Mucosa of rectum (tissue), 2 donors: ENCODE measurements at regions not wholly inside any gene's neighbourhood (a gene's known extent, or its start where the extent isn't known, plus 50 kb on each side); places are given as distances from the start of the nearest gene placed in this dataset.

Source experiments
- H3K27ac ChIP-seq, 2 donors: one replicate each; pipeline ENCODE4 v1.7.0; 2013; ENCODE audit warnings: inconsistent platforms in 2 of 2, low read depth in 2 of 2, low read length in 2 of 2
- H3K27me3 ChIP-seq, 2 donors: one replicate each; pipeline ENCODE4 v1.7.0; 2013; ENCODE audit warnings: low read length in 2 of 2; ENCODE audit not compliant: control insufficient read depth in 2 of 2, insufficient read depth in 2 of 2
- H3K36me3 ChIP-seq, 2 donors: one replicate each; pipeline ENCODE4 v1.7.0; 2013; ENCODE audit warnings: low read length in 2 of 2; ENCODE audit not compliant: control insufficient read depth in 2 of 2, insufficient read depth in 2 of 2
- H3K4me1 ChIP-seq, 2 donors: one replicate each; pipeline ENCODE4 v1.7.0; 2013; ENCODE audit warnings: low read length in 2 of 2, mild to moderate bottlenecking in 1 of 2; ENCODE audit not compliant: control insufficient read depth in 2 of 2, insufficient read depth in 2 of 2
- H3K4me3 ChIP-seq, 2 donors: one replicate each; pipeline ENCODE4 v1.7.0; 2013; ENCODE audit warnings: low read length in 2 of 2
- H3K9ac ChIP-seq, 2 donors: one replicate each; pipeline ENCODE4 v1.7.0; 2013; ENCODE audit warnings: low read length in 2 of 2, low read depth in 1 of 2, mild to moderate bottlenecking in 1 of 2
- H3K9me3 ChIP-seq, 2 donors: one replicate each; pipeline ENCODE4 v1.7.0; 2013; ENCODE audit warnings: low read length in 2 of 2; ENCODE audit not compliant: control insufficient read depth in 2 of 2
- donor health status: healthy.
- donor health status: Normal muscosa, but diverticular disease.

DNA sequence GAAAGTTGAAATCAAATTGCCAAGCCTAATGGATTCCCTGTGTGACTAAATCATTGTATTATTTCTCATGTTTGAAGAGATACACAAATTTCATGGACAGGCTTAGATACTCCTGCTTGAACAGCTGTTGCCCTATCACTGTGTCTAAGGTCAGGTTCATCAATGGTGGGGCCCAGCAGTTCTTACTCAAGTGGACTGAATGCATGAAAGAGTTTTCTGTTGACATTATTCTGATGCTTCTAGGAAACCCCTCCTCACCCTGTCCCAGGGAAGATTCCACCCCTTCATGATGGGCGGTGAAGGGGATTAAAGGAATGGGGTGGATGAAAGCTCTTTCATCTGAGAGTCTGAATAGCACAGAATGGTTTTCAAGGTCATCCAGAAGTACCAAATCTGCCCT is 148.8 kb downstream of the INO80D start:
- H3K36me3 ChIP-seq = no peaks in the 10 kb centered on the region
- peaks cover 0 to 5% of the 10 kb centered on the region in 2 donors for H3K4me1 ChIP-seq

DNA sequence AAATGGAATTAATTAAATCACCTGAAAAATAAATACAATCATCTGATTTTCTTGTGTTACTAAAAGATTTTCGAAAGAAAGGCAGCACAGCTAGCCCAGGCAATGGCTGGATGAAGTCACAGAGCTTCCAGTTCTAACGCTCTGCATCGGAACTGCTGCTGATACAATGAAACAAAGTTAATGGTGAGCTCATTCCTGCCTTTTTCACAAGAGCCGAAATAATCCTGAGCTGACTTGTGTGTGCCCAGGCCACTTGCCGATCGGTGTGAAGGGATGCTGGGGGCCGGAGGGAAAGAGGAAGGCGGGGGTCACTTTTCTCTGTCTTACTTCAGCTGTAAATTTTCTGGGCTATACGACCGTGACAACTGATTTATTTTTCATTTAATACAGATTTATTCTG is 149.5 kb downstream of the INO80D start:
- peaks cover 0 to 5% of the 10 kb centered on the region in 2 donors for H3K4me1 ChIP-seq
- H3K4me3 ChIP-seq = no peak overlapping the region
- no peak overlapping the region for H3K9ac ChIP-seq
- no peaks in the 10 kb centered on the region for H3K36me3 ChIP-seq
- H3K27me3 ChIP-seq = no peaks in the 10 kb centered on the region
- no peaks in the 10 kb centered on the region for H3K9me3 ChIP-seq
- no peak overlapping the region for H3K27ac ChIP-seq

More for the DNA sequence above, 148.8 kb downstream of the INO80D start:
- Histone ChIP-seq H3K9me3 (no peaks in the 10 kb centered on the region), H3K9ac (no peak overlapping the region), H3K27ac (no peak overlapping the region), H3K27me3 (no peaks in the 10 kb centered on the region), H3K4me3 (no peak overlapping the region)

DNA sequence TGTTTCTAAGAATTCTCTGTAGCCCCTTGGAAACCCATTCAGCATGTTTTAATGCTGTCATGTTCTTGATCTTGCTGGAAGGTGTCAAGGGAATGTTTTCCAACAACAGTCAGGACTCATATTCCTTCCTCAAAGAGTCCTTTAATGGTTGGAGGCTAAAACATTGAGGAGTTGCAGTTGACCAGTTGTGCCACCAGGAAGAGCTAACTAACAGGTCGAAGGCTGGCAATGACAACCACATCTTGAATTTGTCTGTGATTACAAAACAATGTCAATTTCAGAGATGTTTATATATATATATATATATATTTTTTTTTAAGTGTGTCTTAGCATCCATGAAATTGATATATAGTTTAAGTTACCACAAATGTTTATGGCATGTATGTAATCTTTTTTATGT is 151.5 kb downstream of the INO80D start:
- Histone ChIP-seq H3K4me3 (no peak overlapping the region), H3K27ac (no peak overlapping the region), H3K9me3 (no peaks in the 10 kb centered on the region), H3K4me1 (peaks cover 6 to 9% of the 10 kb centered on the region in 2 donors), H3K36me3 (no peaks in the 10 kb centered on the region), H3K9ac (no peak overlapping the region), H3K27me3 (no peaks in the 10 kb centered on the region)

DNA sequence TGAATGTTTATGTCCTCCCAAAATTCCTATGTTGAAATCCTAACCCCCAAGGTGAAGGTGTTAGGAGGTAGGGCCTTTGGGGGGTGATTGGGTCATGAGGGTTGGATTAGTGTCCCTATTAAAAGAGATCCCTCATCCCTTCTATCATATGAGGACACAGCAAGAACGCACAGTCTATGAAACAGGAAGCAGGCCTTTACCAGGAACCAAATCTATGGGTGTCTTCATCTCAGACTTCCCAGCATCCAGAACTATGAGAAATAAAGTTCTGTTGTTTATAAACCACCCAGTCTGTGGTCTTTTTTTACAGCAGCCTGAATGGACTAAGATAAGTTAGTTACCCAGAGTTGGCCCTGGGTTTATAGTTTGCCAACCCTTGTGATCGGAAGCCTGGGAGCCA is 153.1 kb downstream of the INO80D start:
- Histone ChIP-seq H3K9me3 (no peaks in the 10 kb centered on the region), H3K4me1 (peaks cover 9% of the 10 kb centered on the region in 2 donors), H3K36me3 (no peaks in the 10 kb centered on the region), H3K4me3 (no peak overlapping the region), H3K27ac (no peak overlapping the region), H3K27me3 (no peaks in the 10 kb centered on the region), H3K9ac (no peak overlapping the region)

DNA sequence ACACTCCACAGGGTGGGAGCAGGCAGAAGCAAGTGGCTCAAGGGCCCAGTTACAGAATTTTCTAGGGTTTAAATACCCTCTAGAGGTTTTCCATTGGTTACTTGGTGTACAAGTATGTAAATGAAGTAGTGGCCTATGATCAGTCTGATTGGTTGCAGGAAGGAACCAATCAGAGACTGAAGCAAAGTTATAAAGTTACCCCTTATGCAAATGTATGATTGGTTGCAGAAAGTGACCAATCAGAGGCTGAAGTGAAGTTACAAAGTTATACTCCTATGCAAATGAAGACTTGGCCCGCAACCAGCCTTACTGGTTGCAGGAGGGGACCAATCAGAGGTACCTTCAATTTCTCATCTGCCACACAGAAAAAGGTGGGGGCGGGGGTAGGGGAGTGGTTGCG is 154.6 kb downstream of the INO80D start:
- Histone ChIP-seq H3K9me3 (no peaks in the 10 kb centered on the region), H3K4me1 (peaks cover 9% of the 10 kb centered on the region in 2 donors), H3K4me3 (no peak overlapping the region), H3K36me3 (no peaks in the 10 kb centered on the region), H3K27ac (no peak overlapping the region), H3K27me3 (peaks cover 0 to 3% of the 10 kb centered on the region in 2 donors), H3K9ac (no peak overlapping the region)

DNA sequence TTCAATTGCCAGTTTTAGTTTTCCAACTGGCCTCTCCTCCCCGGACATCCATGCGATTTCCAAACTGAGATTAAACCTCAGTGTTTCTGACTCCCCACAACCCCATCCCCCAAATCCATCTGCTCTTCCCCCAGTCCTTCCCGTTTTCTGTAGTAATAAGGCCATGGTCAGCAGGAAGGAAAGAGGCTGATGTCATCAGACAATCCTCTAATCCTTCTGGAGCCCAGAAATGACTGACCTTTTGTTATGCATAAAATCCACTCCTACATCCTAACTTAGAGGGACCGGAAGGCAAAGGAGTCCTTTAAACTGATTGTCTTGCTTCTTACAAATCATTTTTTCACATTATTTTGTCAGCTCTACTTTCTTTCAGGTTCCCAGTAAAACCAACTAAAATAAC is 155.8 kb downstream of the INO80D start:
- H3K36me3 ChIP-seq = no peaks in the 10 kb centered on the region
- H3K27ac ChIP-seq = peak overlapping the region; percentile 40 to 69
- H3K9ac ChIP-seq = peak overlapping the region in 1 of 2 donors; percentile 5
- H3K4me3 ChIP-seq = no peak overlapping the region
- H3K27me3 ChIP-seq = peaks cover 0 to 3% of the 10 kb centered on the region in 2 donors
- H3K4me1 ChIP-seq = peaks cover 12% of the 10 kb centered on the region in 2 donors
- no peaks in the 10 kb centered on the region for H3K9me3 ChIP-seq

DNA sequence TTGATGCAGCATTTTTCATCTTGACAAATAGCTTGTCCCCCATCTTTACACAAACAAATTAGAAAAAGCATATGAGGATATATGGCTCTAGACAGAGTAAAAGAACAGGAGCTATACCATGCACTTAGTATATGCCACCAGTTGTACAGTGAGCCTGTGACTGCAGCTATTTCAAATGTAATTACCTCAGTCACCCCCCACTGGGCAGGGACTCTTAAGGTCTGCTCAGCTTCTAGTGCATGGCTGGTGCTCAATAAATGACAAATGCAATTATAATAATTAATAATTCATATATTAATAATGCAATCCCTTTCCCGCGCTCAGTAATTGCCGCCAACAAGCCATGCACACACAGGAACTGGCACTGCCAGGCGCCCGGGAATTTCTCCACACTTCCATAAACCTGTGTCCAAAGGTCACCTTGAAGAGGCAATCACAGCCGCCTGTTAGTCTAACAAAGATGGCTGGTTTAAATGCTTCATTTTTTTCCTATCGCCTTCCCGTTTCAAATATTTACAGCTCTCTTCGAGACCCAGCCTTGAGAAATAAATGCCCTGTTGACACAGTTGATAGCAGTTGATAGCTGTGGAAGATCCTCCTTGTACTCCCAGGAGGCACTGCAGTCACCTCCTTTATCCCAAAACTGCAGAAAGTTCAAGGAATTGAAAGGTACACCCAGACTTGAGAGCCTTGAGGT is 156.6 kb downstream of the INO80D start:
- Histone ChIP-seq H3K27ac (peak overlapping the region; percentile 40 to 69), H3K4me3 (peak overlapping the region; percentile 36 to 38), H3K4me1 (peaks cover 12% of the 10 kb centered on the region in 2 donors), H3K27me3 (peaks cover 0 to 3% of the 10 kb centered on the region in 2 donors), H3K9me3 (no peaks in the 10 kb centered on the region), H3K36me3 (no peaks in the 10 kb centered on the region), H3K9ac (peak overlapping the region in 1 of 2 donors; percentile 5)

DNA sequence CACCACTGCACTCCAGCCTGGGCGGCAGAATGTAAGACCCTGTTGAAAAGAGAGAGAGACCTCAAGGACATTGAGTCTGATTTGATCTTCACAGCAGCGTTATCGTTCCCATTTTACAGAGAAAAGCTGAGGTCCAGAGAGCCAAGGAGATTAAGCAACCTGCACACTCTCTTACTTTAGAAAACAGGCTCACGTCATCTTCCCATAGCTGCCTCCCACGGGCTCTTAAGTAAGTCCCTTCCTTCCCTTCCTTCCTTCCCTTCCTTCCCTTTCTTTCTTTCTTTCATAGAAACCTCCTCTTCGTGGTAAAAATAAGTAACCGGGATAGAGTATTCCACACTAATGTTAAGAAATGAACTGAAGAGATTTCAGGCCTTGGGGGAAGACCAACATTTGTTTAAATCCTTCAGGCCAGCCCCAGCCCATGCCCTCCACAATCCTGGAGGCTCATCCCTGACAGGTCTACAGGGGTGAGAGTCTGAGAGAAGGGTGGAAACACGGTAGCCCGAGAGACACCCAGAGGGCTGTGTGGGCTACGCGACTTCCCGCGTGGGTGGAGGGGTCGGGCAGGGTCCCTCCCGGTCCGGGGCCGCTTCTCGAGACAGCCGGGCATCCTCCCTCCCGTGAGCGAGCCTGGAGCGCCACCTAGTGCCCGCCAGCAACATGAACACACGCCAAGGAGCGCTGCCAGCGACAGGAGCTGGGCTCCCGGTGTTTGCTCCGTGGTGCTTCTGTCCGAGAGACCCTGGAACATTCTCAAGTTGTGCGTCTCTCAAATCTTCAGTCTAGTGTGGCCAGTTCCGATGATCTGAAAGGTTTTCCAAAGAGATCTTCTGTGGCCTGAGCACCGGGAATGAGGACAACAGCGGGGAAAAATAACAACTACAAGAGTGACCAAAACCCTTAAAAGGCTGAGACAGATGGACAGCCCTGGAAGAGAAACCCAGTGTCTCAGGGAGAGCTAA is 160.3 kb downstream of the INO80D start:
- no peaks in the 10 kb centered on the region for H3K36me3 ChIP-seq
- no peaks in the 10 kb centered on the region for H3K9me3 ChIP-seq
- peaks cover 7 to 12% of the 10 kb centered on the region in 2 donors for H3K4me1 ChIP-seq
- peaks cover 0 to 3% of the 10 kb centered on the region in 2 donors for H3K27me3 ChIP-seq
- peak overlapping the region in 1 of 2 donors; percentile 21 for H3K4me3 ChIP-seq
- H3K9ac ChIP-seq = no peak overlapping the region
- H3K27ac ChIP-seq = no peak overlapping the region

DNA sequence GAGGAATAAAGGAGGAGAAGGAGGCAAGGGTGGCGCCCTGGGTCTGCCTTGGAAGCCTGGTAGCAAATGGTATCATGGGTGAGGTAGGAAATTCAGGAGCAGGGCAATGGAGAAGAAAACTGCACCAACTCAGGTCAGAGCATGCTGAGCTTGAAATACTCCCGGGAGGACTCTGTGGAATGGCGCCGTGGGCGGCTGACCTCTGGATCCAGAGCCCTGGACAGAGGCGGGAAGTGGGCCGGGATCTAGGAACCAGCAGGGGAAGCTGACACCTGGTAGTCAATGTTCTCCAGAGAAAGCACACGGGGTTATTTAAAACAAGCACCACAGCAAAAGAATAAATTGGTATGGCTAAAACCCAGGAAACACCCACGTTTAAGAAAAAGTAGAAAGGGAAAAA is 161.3 kb downstream of the INO80D start:
- Histone ChIP-seq H3K27me3 (peaks cover 0 to 3% of the 10 kb centered on the region in 2 donors), H3K27ac (no peak overlapping the region)

DNA sequence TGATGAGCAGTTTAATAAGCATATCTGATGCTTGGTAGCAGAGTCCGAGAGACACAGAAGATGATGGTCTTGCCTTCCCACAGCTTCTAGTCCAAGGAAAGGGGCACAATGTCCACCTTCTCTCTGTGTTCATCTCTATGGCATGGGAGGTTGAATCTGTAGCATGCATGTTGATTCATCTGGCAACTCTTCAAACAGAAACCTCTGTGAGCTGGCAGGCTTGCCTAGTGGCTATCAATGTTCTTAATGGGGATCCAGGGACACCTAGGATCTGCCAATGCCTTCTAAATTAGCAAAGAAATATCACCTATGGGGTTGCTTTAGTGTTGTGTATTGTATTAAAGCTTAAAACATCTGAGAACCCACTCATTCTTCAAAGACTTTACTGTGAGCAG is 170.8 kb downstream of the INO80D start:
- no peak overlapping the region for H3K9ac ChIP-seq
- peak overlapping the region; percentile 48 to 63 for H3K27ac ChIP-seq
- H3K36me3 ChIP-seq = no peaks in the 10 kb centered on the region
- H3K4me3 ChIP-seq = no peak overlapping the region
- peaks cover 15 to 26% of the 10 kb centered on the region in 2 donors for H3K4me1 ChIP-seq
- no peaks in the 10 kb centered on the region for H3K27me3 ChIP-seq
- no peaks in the 10 kb centered on the region for H3K9me3 ChIP-seq

More for the DNA sequence above, 161.3 kb downstream of the INO80D start:
- Histone ChIP-seq H3K36me3 (no peaks in the 10 kb centered on the region), H3K4me1 (peaks cover 4 to 7% of the 10 kb centered on the region in 2 donors), H3K9ac (no peak overlapping the region), H3K4me3 (no peak overlapping the region), H3K9me3 (no peaks in the 10 kb centered on the region)
